GM19023 (cell line): ENCODE measurements at regions not wholly inside any gene's neighbourhood (a gene's known extent, or its start where the extent isn't known, plus 50 kb on each side); places are given as distances from the start of the nearest gene placed in this dataset.

Experiments used
- ATAC-seq: cut with Tn5 transposase; IDR thresholded peaks from one replicate; pipeline ENCODE4 v1.9.1; 2021; ENCODE audit warnings: mild to moderate bottlenecking, moderate library complexity; ENCODE audit not compliant: unreplicated experiment

- no peak for ATAC-seq
These were observed 935.0 kb upstream of the INTU start for GRCh38 chr4:126697748-126698147.

GRCh38 chr4:126698224-126698623 lies 934.5 kb upstream of the INTU start:
- no peak for ATAC-seq

- ATAC-seq, result no peak
These were observed 931.0 kb upstream of the INTU start for GRCh38 chr4:126701756-126702155.

GRCh38 chr4:126702747-126703146 lies 930.0 kb upstream of the INTU start:
- ATAC-seq, result no peak

- no peak for ATAC-seq
These were observed 927.5 kb upstream of the INTU start for GRCh38 chr4:126705266-126705665.

GRCh38 chr4:126708716-126709115 lies 924.0 kb upstream of the INTU start:
- no peak for ATAC-seq

- ATAC-seq, result no peak
These were observed 921.8 kb upstream of the INTU start for GRCh38 chr4:126710935-126711334.

- ATAC-seq, result no peak
These were observed 917.7 kb upstream of the INTU start for GRCh38 chr4:126715067-126715466.

- no peak for ATAC-seq
These were observed 917.1 kb upstream of the INTU start for GRCh38 chr4:126715681-126716080.

- ATAC-seq, result no peak
These were observed 914.6 kb upstream of the INTU start for GRCh38 chr4:126718136-126718535.

- no peak for ATAC-seq
These were observed 912.9 kb upstream of the INTU start for GRCh38 chr4:126719852-126720251.

GRCh38 chr4:126725906-126726305 lies 906.9 kb upstream of the INTU start:
- no peak for ATAC-seq

- ATAC-seq, result no peak
These were observed 905.3 kb upstream of the INTU start for GRCh38 chr4:126727461-126727860.

- no peak for ATAC-seq
These were observed 901.7 kb upstream of the INTU start for GRCh38 chr4:126731062-126731461.

- ATAC-seq, result no peak
These were observed 899.5 kb upstream of the INTU start for GRCh38 chr4:126733301-126733700.

- no peak for ATAC-seq
These were observed 898.3 kb upstream of the INTU start for GRCh38 chr4:126734465-126734864.

- ATAC-seq, result no peak
These were observed 897.2 kb upstream of the INTU start for GRCh38 chr4:126735294-126736132.

GRCh38 chr4:126736133-126736518 lies 896.6 kb upstream of the INTU start:
- ATAC-seq, result no peak

- ATAC-seq, result no peak
These were observed 894.7 kb upstream of the INTU start for GRCh38 chr4:126737899-126738526.

GRCh38 chr4:126738527-126738923 lies 894.2 kb upstream of the INTU start:
- no peak for ATAC-seq

- no peak for ATAC-seq
These were observed 893.8 kb upstream of the INTU start for GRCh38 chr4:126738926-126739325.

GRCh38 chr4:126740687-126741086 lies 892.1 kb upstream of the INTU start:
- ATAC-seq, result no peak

GRCh38 chr4:126742048-126742447 lies 890.7 kb upstream of the INTU start:
- no peak for ATAC-seq
